PC-9 (cell line): ENCODE measurements at regions not wholly inside any gene's neighbourhood (a gene's known extent, or its start where the extent isn't known, plus 50 kb on each side); places are given as distances from the start of the nearest gene placed in this dataset.

ENCODE experiments used
- EZH2 ChIP-seq: fragments of 200-600 bp; sonication (generic); IDR thresholded peaks from 2 replicates; pipeline ENCODE4 v1.8.0; 2017; ENCODE audit warnings: antibody characterized with exemption, low read depth
- TF ChIP-seq, protein P1 (sequence below): fragments of 200-600 bp; sonication (generic); conservative IDR thresholded peaks from 2 replicates; pipeline ENCODE4 v1.6.1; 2017; ENCODE audit warnings: mixed run types, antibody characterized with exemption, mild to moderate bottlenecking, moderate library complexity

DNA sequence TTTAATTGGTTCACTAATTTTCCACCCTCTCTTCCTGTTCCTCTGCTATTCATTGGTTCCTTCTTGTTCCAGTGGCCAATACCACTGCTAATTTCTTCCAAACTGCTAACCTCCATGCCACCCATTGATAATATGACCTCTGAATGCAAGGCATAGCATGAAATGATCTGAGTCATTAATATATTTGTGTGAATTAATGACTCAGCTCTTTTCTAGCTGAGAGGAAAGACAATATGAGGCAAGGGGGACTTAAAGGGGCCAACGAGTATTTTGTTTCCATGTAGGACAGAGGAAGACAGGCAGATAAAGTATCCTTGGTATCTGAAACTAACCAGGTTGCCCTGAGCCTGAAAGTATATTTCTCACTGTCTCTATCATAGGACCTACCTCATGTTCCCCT lies 154.3 kb upstream of the BRINP1 start:
- TF ChIP-seq, protein P1, sequence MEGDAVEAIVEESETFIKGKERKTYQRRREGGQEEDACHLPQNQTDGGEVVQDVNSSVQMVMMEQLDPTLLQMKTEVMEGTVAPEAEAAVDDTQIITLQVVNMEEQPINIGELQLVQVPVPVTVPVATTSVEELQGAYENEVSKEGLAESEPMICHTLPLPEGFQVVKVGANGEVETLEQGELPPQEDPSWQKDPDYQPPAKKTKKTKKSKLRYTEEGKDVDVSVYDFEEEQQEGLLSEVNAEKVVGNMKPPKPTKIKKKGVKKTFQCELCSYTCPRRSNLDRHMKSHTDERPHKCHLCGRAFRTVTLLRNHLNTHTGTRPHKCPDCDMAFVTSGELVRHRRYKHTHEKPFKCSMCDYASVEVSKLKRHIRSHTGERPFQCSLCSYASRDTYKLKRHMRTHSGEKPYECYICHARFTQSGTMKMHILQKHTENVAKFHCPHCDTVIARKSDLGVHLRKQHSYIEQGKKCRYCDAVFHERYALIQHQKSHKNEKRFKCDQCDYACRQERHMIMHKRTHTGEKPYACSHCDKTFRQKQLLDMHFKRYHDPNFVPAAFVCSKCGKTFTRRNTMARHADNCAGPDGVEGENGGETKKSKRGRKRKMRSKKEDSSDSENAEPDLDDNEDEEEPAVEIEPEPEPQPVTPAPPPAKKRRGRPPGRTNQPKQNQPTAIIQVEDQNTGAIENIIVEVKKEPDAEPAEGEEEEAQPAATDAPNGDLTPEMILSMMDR = no peak
- no peak for TF ChIP-seq EZH2
